Activated T-cell treated with anti-CD3 and anti-CD28 coated beads, Interleukin-2, amount 50 U/mL, for 24 hours (primary cell): ENCODE measurements at regions not wholly inside any gene's neighbourhood (a gene's known extent, or its start where the extent isn't known, plus 50 kb on each side); places are given as distances from the start of the nearest gene placed in this dataset.
"Not testable (repeated sequence)": the region's sequence is repeated elsewhere in the genome, so short reads cannot be mapped to it uniquely, and the experiment has no call there.

Experiments
- DNase-seq: peaks from one replicate; pipeline ENCODE4 v3.0.0-alpha.2; 2020
- H3K27ac Mint-ChIP-seq: 2 replicates; pipeline ENCODE4 v1.8.0; 2020; ENCODE audit warnings: mild to moderate bottlenecking, mixed read lengths
- H3K27me3 Mint-ChIP-seq: 2 replicates; pipeline ENCODE4 v1.8.0; 2020; ENCODE audit warnings: mixed read lengths
- H3K36me3 Mint-ChIP-seq: 2 replicates; pipeline ENCODE4 v1.8.0; 2020; ENCODE audit warnings: low read depth, mixed read lengths
- H3K4me1 Mint-ChIP-seq: 2 replicates; pipeline ENCODE4 v1.8.0; 2020; ENCODE audit warnings: low read depth, mixed read lengths
- H3K4me3 Mint-ChIP-seq: 2 replicates; pipeline ENCODE4 v1.8.0; 2020; ENCODE audit warnings: mild to moderate bottlenecking, moderate library complexity, mixed read lengths
- H3K9me3 Mint-ChIP-seq: 2 replicates; pipeline ENCODE4 v1.8.0; 2020; ENCODE audit warnings: mixed read lengths

DNA sequence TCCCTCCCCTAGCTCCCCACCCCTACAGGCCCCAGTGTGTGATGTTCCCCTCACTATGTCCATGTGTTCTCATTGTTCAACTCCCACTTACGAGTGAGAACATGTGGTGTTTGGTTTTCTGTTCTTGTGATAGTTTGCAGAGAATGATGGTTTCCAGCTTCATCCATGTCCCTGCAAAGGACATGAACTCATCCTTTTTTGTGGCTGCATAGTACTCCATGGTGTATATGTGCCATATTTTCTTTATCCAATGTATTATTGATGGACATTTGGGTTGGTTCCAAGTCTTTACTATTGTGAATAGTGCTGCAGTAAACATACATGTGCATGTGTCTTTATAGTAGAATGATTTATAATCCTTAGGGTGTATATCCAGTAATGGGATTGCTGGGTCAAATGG, 84.6 kb upstream of the HDDC2 start:
- not testable (repeated sequence) for H3K9me3 Mint-ChIP-seq, H3K4me1 Mint-ChIP-seq, H3K4me3 Mint-ChIP-seq, H3K27ac Mint-ChIP-seq, DNase-seq, H3K36me3 Mint-ChIP-seq
- peaks cover 26% of the 10 kb centered on the region for H3K27me3 Mint-ChIP-seq

DNA sequence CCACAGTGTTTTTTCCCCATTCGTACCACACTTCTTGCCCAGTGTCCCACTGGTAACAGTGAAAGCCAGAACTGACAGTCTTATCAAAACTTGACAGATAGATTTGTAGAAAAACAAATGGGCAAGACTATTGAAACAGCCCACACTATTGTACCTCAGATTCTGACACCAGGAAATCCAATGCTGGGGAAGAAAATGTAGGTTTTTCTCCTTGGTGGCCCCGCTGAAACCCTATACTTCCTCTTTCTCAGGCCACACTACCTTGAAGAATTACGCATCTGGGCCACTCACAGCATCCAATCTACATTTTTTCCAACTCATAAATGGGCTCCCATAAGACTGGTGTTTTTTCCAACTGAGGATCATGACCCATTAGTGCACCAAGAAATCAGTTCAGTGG, 90.9 kb upstream of the HDDC2 start:
- Mint-ChIP-seq H3K4me1 (peaks cover 6% of the 10 kb centered on the region), H3K27ac (no peak overlapping the region), H3K36me3 (no peaks in the 10 kb centered on the region), H3K9me3 (no peaks in the 10 kb centered on the region), H3K4me3 (no peak overlapping the region), H3K27me3 (peaks cover 45% of the 10 kb centered on the region)
- DNase-seq, result no peak

DNA sequence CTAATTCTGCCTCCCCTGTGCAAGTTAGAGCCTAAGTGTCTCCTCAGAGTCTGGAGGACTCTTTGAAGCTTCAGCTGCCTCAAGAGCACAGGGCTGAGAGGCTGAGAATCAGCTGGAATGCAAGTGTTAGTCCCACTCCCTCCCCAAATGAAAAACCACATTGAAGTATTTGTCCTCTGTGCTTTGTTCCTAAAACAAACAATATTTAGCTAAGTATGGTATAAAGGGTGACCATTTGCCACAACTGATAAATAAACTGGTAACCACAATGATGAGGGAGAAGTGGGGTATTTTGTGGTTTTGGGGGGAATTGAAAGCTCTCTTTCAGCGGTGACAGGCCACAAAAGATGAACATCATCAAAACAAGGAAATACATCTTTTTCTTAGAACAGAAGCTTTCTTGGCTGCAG, 91.7 kb upstream of the HDDC2 start:
- H3K27ac Mint-ChIP-seq, result no peak overlapping the region

DNA sequence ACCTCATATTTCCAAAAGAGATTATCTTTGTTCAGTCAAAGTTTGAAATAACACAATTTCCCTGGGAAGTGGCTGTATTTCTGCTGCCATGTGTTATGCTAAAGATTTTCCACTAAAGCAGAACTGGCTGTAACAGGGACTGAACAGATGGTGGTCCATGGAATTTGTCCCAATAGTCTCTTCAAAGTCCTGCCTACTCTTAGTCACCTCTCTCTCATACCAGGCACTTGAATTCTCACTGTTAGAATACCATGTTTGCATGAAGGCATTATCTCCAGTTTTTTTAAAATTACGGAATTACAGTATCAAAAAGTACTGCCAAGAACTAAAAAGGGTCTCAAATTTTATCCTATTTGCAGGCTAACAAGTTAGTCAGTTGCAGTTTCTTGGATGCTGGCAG, 105.0 kb upstream of the HDDC2 start:
- DNase-seq, result no peak
- Mint-ChIP-seq H3K27ac (no peak overlapping the region), H3K4me1 (no peaks in the 10 kb centered on the region), H3K27me3 (peaks cover 8% of the 10 kb centered on the region), H3K4me3 (no peak overlapping the region), H3K36me3 (no peaks in the 10 kb centered on the region), H3K9me3 (no peaks in the 10 kb centered on the region)

More for the DNA sequence above, 91.7 kb upstream of the HDDC2 start:
- no peak for DNase-seq
- Mint-ChIP-seq H3K4me1 (peaks cover 6% of the 10 kb centered on the region), H3K27me3 (peaks cover 50% of the 10 kb centered on the region), H3K4me3 (no peak overlapping the region), H3K9me3 (no peaks in the 10 kb centered on the region), H3K36me3 (no peaks in the 10 kb centered on the region)

DNA sequence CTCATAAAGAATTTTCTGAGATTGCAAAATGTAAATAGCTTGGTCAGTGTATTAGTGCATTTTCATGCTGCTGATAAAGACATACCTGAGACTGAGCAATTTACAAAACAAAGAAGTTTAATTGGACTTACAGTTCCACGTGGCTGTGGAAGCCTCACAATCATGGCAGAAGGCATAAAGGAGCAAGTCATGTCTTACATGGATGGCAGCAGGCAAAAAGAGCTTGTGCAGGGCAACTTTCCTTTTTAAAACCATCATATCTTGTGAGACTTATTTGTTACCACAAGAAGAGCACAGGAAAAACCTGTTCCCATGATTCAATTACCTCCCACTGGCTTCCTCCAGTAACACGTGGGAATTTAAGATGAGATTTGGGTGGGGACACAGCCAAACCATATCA, 112.7 kb upstream of the HDDC2 start:
- no peaks in the 10 kb centered on the region for H3K4me1 Mint-ChIP-seq
- H3K27me3 Mint-ChIP-seq, result peaks cover 4% of the 10 kb centered on the region
- no peak for DNase-seq
- no peaks in the 10 kb centered on the region for H3K36me3 Mint-ChIP-seq
- no peak overlapping the region for H3K4me3 Mint-ChIP-seq
- H3K9me3 Mint-ChIP-seq, result no peaks in the 10 kb centered on the region
- no peak overlapping the region for H3K27ac Mint-ChIP-seq

DNA sequence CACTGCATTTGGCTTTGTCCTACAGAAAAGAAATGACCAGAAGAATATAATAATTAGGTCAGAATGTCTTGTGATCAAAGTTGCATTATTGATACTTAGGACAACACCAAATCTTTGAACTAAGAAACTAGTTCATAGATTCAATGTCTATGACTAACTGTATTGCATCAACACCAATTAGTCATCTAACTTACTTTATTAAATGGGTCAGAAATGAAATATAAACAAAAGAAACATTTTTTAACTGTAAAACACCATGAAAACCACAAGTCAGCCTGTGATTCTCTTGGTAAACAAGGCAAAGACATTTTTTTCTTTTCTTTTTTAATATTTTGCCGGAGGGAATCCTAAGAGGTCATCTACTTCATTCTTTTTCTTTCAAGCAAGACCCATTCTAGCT, 114.1 kb upstream of the HDDC2 start:
- Mint-ChIP-seq H3K9me3 (no peaks in the 10 kb centered on the region), H3K4me3 (no peak overlapping the region), H3K27ac (no peak overlapping the region), H3K36me3 (no peaks in the 10 kb centered on the region), H3K27me3 (peaks cover 2% of the 10 kb centered on the region), H3K4me1 (no peaks in the 10 kb centered on the region)
- DNase-seq, result no peak

DNA sequence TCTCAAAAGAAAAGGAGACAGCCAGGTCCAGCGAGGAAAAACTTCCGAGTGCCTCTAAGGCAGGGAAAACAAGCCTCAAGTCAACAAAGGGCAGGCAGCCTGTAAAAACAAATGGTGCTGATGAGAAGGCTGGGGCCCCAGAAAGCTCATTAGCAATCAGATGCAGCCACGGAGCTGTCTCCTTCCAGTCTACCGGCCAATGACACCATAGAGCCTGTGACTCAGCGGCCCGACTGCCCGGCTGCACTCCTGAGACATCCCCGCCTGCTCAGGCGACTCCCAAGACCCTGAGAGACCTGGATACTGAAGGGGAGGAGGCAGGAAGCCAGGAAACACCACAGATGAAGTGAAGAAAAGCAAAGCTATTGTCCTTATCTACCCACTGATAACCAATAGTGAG, 120.1 kb upstream of the HDDC2 start:
- DNase-seq, result no peak
- Mint-ChIP-seq H3K4me3 (no peak overlapping the region), H3K4me1 (no peaks in the 10 kb centered on the region), H3K27me3 (no peaks in the 10 kb centered on the region), H3K27ac (no peak overlapping the region), H3K36me3 (no peaks in the 10 kb centered on the region), H3K9me3 (no peaks in the 10 kb centered on the region)

DNA sequence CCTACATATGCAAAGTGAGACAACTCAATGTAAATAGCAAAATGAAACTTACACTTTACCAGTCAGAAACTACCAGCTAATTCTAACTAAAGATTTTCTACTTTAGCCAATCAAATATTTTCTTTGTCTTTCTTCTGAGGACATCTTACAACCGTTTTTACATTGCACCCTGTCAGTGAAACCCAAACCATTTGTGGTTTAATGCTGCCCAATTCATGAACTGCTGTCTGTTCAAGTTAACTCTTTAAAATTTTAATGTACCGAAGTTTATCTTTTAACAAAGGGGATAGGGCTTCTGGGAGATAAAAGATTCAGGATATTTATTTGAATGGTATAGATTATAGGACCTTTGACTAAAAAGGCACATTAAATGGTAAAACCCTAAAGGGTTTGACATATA, 121.3 kb upstream of the HDDC2 start:
- DNase-seq, result no peak
- Mint-ChIP-seq H3K9me3 (no peaks in the 10 kb centered on the region), H3K36me3 (no peaks in the 10 kb centered on the region), H3K27ac (no peak overlapping the region), H3K4me3 (no peak overlapping the region), H3K27me3 (peaks cover 1% of the 10 kb centered on the region), H3K4me1 (no peaks in the 10 kb centered on the region)

DNA sequence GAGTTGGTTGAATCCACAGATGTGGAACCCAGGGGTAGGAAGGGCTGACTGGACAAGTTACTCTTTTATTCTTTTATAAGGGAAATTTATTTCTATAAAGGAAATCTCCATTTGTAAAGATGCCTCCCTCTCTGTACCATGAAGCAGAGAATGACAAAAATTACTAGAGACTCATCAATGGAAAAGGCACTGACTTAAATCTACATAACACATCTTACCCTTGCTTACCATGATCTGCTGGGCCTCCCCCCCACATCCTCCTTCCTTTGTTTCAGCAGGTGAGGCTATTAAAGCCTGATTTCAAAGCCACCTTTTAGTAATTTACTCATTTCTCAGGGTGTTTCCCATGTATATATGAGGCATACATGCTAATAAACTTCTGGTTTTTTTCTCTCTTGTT, 130.2 kb upstream of the HDDC2 start:
- H3K36me3 Mint-ChIP-seq, result no peaks in the 10 kb centered on the region

DNA sequence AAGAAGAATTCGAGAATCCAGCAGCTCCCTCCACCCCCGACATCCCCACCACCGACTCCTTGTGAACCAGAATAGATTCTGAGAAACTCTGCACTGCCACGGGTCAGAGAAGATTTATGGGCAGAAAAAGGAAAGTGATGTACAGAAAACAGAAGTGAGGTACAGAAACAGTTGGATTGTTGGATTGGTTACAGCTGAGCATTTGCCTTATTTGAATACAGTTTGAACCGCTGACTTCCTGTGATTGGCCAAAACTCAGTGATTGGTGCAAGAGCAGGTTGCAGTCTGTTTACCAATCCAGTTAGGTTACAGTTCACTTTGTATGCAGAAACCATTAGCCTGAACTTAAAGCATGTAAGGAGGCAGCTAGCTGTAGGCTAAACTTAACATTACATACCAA, 131.2 kb upstream of the HDDC2 start:
- no peak overlapping the region for H3K27ac Mint-ChIP-seq
- DNase-seq, result no peak
- peaks cover 19% of the 10 kb centered on the region for H3K27me3 Mint-ChIP-seq
- no peaks in the 10 kb centered on the region for H3K36me3 Mint-ChIP-seq
- no peaks in the 10 kb centered on the region for H3K4me1 Mint-ChIP-seq
- H3K4me3 Mint-ChIP-seq, result no peak overlapping the region
- no peaks in the 10 kb centered on the region for H3K9me3 Mint-ChIP-seq

More for the DNA sequence above, 130.2 kb upstream of the HDDC2 start:
- H3K27me3 Mint-ChIP-seq, result peaks cover 19% of the 10 kb centered on the region
- no peaks in the 10 kb centered on the region for H3K9me3 Mint-ChIP-seq
- H3K4me1 Mint-ChIP-seq, result no peaks in the 10 kb centered on the region
- H3K4me3 Mint-ChIP-seq, result no peak overlapping the region
- no peak for DNase-seq
- no peak overlapping the region for H3K27ac Mint-ChIP-seq

DNA sequence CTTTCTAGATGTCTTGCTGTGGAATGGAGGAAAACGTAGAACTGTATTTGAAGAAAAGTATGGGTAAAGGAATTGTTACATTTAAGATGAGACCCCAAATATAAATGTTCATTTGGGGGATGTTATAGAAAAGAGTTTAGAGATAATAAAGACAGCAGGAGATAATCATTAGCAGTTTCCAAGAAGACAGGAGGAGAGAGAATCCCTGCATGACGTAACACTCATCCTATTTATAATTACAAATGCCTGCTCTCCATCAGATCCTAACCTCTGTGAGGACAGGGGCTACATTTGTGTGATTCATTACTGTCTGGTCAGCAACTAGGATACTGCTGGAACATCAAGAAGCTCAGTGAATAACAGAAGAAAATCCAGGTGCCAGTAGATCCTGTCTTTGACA, 133.0 kb upstream of the HDDC2 start:
- Mint-ChIP-seq H3K4me3 (no peak overlapping the region), H3K9me3 (no peaks in the 10 kb centered on the region), H3K4me1 (no peaks in the 10 kb centered on the region), H3K36me3 (no peaks in the 10 kb centered on the region), H3K27ac (no peak overlapping the region), H3K27me3 (peaks cover 17% of the 10 kb centered on the region)
- DNase-seq, result no peak

DNA sequence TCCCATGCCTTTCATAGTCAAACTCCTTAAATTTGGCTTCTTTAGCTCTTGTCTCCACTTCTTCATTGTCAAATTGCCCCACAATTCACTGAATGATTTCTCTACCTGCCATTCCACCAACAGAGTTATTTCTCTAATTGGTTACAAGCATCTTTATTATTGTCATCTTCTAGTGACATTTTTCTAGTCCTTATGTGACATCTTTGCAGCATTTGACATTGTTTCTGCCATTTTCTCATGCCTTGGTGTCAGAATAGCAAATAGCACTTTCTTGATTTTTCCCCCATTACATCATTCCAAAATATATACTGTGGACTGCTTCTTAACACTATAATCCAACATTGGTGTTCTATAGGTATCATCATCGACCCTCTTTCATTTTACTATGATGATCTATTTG, 137.7 kb upstream of the HDDC2 start:
- Mint-ChIP-seq H3K27ac (no peak overlapping the region), H3K27me3 (peaks cover 14% of the 10 kb centered on the region), H3K36me3 (no peaks in the 10 kb centered on the region), H3K4me1 (no peaks in the 10 kb centered on the region), H3K4me3 (no peak overlapping the region), H3K9me3 (no peaks in the 10 kb centered on the region)
- no peak for DNase-seq

DNA sequence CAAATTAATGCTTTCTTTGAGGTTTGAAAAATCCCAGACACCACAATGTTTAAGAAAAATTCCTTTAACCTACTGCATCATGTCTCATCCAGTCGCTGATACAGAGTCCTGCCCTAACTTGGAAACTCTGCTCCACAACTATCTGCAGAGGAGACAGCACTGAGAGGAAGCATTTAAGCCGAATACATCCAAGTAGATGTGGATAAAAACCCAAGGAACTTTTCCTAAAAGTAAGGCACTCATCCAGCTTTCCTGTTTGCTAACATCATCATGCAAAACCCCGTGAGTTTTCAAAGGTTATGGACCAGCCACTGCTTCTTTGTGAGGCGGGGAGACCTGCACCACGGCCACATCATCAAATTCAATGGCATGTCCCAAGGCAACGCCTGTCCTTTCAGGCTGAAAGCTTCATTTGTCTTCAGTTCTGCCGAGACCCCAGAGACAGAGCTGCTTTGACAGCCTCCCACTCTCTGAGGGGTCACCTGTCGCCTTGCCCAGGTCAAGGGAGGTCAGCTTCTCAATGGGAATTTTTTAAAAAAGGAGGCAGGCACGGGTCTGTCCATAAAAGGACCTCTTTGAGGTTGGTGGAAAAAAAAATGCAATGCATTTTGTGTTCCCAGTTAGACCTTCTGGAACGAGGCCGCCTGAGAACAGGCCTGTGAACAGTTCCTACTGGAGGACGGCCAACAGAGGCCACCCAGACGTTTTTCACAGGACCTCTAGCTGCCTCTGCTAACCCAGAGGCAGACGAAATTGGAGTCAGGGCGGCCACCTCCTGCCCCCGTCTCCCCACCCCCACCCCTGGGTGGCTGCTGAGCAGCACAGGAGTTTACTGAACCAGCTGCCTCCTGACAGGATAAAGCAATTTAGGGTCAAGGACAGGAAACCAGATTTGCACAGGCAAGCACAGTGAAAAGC, 142.5 kb upstream of the HDDC2 start:
- Mint-ChIP-seq H3K27me3 (peaks cover 28% of the 10 kb centered on the region), H3K4me1 (no peaks in the 10 kb centered on the region), H3K4me3 (no peak overlapping the region), H3K27ac (no peak overlapping the region), H3K36me3 (no peaks in the 10 kb centered on the region), H3K9me3 (no peaks in the 10 kb centered on the region)
- DNase-seq, result no peak

DNA sequence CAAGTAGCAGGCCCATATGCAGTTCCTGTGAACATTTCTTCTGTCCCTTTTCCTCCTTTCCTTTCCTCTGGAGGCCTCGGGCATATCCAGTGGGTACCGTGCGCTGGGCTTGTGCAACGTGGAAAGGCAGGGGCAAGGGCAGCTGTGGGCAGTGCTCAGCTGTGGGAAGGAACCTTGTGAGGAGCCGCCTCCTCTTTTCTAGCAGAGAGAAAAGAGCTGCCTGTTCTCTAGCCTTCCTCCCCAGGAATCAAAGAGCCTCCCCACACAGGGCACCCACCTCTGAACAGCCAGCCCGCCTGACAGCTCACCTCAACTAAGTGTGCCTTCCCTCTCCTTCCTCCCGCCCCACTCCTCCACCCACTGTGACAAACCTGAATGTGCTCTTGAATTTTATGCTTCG, 143.3 kb upstream of the HDDC2 start:
- no peaks in the 10 kb centered on the region for H3K9me3 Mint-ChIP-seq
- H3K4me3 Mint-ChIP-seq, result no peak overlapping the region
- H3K27me3 Mint-ChIP-seq, result peaks cover 34% of the 10 kb centered on the region
- DNase-seq, result no peak
- no peaks in the 10 kb centered on the region for H3K4me1 Mint-ChIP-seq
- no peak overlapping the region for H3K27ac Mint-ChIP-seq
- H3K36me3 Mint-ChIP-seq, result no peaks in the 10 kb centered on the region

DNA sequence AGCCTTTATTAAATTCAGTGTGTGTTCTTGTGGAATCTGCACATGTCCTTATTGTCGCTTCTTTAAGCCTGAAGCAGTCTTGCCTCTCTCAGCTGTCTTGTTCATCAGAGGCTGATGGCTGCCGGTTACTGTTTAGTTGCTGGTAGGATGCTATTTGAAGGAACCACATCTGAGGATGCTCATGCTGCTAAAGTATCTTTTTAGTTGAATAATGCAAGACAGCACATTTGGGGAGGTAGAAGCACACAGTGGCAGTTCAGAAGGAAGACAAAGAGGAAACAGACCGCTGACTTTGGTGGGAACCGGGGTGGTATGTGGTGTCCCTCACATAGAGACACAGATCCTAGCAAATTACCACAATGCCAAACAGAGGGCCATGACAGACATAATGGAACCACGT, 144.2 kb upstream of the HDDC2 start:
- Mint-ChIP-seq H3K27me3 (peaks cover 34% of the 10 kb centered on the region), H3K9me3 (no peaks in the 10 kb centered on the region), H3K4me1 (no peaks in the 10 kb centered on the region), H3K4me3 (no peak overlapping the region), H3K36me3 (no peaks in the 10 kb centered on the region), H3K27ac (no peak overlapping the region)
- DNase-seq, result no peak

DNA sequence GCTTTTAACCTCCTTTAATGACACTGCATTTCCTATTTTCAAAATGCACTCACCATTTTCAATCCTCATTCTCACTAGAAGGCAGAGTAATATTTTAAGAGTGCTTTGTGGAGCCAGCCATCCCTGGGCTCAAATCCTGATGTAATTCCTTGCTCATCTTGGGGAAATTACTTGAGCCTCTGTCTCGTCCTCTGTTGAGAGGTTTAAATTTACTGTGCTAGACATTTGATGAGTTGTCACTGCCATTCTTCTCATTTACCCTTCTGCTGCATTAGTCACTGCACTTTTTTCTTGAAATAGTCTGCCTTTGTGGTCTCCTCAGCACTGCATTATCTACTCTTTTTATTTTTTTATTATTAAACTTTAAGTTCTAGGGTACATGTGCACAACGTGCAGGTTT, 150.0 kb upstream of the HDDC2 start:
- Mint-ChIP-seq H3K4me1 (no peaks in the 10 kb centered on the region), H3K9me3 (peaks cover 7% of the 10 kb centered on the region), H3K36me3 (no peaks in the 10 kb centered on the region), H3K4me3 (no peak overlapping the region), H3K27ac (no peak overlapping the region), H3K27me3 (peaks cover 14% of the 10 kb centered on the region)
- DNase-seq, result no peak
